ENCODE measurements at regions not wholly inside any gene's neighbourhood (a gene's known extent, or its start where the extent isn't known, plus 50 kb on each side); places are given as distances from the start of the nearest gene placed in this dataset.

DNA sequence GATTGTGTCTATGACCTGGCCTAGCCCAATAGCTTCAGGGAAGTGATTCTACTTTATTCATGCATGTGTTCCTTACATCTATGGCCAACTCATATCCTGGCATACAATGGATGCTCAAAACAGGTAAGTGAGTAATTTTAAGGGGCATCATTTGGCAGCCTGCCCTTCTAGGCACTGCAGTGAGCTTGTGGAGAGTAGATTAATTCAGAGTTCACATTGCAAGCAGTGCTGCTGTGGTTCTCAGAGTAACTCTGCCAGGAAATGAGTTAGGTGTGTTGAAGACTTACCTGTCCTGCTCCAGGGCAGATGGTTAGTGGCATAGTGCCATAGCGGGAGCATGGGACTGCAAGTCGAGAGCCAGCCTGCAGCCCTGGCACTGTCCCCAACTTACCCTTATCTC lies 158.0 kb downstream of the SCP2D1 start:
- no peak for DNase-seq

DNA sequence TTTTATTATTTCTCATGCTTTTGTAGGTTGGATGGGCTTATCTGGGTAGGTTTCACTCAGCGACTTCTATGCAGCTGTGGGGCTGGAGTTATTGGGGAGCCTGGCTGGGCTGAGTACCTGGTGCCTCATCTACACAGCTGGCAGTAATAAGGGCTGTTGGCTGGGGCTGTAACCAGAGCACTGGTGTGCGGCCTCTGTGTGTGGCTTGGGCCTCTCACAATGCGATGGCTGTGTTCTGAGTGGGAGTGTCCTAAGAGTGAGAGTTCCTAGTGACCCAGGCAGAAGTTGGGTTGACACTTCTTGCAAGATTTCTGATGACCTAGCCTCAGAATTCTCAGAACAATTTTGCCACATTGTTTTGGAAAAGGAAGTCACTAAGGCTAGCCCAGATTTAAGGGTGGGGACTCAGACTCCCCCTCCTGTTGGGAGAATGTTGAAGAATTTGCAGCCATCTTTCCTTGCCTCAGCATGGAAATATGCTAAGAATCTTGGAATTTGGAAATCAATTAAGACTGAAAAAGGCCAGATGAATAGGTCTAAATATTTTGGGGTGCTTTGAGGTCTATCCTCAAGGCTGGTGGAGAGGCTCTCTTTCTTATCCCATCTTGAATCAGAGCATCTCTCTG lies 158.8 kb downstream of the SCP2D1 start:
- DNase-seq: no peak

DNA sequence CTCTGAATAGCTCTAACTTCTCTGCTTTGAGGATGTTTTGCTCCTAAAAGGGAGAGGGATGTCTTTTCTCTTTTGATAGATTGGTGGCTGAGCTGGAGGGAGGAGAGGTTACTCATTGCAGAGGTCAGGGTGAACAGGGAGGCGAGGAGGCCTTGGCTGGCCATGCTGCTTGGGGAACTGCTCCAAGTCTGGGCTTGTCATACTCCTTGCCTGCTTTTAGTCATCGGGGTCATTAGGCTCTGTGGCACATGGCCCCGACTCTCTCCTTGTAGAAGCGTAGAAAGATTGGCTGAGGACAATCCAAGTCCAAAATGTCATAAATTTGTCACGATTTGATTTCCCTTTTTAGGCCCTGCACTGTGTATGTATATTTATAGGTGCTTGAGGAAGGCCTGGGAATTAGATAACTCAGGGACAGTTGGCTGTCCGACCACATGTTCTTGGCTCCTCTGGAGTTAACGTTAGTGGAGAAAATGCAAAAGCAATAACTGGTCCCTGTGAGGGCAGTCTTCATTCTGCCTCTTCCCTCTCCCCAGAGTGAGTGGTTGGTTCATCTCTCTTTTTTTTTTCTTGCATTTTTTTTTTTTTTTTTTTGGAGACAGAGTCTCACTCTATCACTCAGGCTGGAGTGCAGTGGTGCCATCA lies 160.1 kb downstream of the SCP2D1 start:
- DNase-seq: no peak

DNA sequence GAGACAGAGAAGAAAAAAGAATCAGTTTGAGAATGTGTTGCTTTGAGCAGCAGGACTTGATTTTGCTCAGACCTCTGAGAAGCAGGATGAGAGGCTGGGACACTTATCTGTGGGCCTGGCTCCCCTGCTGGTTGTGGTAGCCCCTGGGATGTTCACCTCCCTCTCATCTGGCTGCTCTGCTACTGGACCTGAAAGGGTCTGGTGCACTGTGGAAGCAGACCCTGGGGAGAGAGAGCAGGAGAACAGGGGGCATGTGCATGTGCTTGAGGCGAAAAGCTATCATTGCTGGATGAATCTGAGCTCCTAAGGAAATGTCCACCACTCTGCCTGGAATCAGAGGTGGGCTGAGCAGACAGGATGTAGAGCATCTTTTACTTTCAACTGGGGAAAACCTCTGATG lies 161.1 kb downstream of the SCP2D1 start:
- no peak for DNase-seq

DNA sequence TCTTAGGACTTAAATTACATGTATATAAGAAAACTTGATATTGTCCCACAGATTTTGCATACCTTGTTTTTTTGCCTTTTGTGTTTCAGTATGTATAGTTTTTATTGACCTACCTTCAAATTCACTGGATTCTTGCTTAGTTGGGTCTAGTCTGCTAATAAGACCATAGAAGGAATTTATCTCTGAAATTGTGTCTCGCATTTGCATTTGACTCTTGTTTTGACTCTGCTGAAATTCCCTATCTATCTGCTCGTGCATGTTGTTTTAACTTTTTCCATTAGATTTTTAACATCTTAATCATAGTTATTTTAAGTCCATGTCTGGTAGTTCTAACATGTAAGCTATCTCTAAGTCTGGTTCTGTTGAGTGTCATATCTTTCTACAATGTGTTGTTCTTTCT lies 163.9 kb downstream of the SCP2D1 start:
- no peak for DNase-seq

DNA sequence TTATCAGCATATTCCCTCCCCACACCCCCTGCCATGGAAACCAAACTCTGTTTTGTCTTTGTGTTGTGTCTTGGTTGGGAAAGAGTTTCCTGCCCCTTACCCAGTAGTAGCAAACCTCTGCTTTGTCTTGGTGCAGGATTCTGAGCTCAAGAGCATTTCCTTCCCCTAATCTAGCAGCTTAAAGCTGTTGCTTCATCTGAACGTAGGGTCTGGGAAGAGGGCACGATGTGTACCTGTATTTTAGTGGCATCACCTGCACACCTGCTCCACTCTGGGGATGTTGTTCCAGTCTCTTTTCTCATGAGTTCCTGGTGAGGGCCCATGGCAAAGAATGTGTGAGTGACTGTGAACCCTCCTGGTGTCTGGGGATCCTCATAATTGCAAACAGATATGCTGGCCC lies 164.7 kb downstream of the SCP2D1 start:
- DNase-seq: no peak

DNA sequence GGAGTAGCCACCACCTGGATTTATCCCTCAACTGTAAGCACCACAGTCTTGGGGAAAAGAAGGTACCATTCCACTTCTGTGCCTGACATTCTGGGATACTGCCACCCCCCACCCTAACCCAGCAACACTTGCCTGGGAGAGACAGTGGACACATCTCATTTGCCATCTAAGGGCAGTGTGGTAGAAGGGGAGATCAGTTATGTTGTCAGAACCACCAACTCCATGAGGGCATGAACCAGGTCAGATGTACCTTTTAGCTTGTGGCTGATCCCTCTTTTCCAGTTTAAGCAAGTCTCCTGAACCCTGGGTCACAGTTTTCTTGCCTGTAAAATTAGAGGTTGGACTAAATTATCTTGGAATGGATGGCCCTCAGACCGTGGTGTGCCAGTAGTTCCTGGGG lies 165.5 kb downstream of the SCP2D1 start:
- no peak for DNase-seq

DNA sequence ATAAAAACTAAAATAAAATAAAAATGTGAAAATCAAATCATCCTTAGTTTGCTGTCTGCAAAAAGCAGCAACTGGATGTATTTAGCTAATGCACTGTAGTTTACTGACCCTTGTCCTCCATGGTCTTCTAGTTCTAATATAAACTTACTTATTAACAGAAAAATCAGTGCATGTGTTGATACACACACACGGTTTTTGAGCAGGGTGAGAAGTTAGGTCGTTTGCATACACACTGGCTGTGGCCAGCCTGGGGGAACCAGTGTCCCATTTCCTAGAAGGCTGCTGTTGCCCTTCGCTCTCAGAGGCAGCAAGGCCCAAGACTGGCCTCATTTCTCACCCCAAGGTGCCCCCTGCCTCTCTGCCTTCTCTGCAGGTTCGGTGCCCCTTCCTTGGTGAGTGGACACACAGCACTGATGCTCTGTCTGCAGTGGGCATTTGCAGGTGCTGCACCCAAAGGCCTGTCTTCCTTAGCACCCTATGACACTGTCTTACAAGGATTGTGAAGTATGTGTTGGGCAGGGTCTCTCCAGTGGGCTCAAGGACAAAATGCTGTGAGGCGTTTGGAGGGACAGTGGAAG lies 168.5 kb downstream of the SCP2D1 start:
- no peak for DNase-seq

DNA sequence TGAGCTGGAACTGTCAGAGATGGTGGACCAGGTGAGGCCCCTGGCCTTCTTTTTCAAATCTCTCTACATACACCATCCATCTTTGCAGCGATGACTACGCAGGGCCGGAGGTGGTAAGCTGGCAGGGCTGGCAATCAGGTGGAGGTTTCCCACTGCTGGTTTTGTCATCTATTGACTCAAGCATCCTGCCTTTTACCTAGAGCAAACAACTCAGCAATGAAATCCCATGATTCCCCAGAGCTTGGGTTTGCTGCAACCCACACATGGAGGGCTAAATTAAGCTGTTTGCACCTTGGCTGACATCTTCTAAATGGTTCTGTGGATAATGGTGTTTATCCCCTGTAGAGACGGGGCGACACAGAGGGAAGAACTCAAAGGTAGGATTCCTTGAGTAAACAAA lies 170.2 kb downstream of the SCP2D1 start:
- no peak for DNase-seq

DNA sequence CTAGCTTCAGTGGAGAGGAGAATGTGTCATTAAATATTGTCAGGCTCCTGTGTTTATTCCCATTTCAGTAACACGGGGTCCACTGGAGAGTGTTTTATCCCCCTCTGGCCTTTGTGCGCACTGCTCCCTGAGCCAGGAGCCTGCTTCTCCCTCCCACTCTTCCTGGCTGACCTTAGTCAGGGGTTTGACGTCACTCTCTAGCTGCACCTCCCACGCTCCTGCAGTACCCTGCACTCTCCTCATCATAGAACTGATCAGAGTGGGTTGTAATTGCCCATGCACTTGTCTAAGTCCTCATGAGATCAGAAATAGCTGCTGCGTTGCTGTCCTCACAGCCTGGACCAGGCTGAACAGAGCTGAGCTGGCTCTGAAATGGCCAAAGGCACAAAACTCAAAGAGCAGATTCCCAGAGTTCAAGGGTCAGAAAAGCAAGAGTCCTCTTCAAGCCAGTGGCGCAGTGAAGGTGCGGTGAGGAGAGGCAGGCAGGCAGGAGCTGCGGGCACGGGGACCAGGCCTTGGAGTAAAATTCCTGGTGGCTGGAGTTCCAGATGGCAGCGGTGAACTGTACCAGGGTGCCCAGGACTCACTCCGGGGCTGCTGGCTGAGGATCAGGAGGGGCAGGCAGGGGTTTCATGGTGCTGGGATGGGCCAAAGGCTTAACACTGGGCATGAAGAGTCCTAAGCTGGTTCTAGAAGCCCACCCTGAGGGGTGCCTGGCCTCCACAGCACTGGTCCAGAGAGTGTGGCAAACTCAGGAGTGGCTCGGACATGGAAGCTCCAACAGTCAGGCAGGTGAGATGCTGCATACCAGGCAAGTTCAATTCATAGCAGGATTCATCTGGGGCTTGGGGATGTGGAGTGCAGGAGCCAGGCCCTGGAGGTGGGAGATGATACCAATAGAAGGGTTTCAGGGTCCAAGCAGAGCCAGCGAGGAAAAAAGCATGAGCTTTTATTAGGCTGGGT lies 170.9 kb downstream of the SCP2D1 start:
- no peak for DNase-seq

DNA sequence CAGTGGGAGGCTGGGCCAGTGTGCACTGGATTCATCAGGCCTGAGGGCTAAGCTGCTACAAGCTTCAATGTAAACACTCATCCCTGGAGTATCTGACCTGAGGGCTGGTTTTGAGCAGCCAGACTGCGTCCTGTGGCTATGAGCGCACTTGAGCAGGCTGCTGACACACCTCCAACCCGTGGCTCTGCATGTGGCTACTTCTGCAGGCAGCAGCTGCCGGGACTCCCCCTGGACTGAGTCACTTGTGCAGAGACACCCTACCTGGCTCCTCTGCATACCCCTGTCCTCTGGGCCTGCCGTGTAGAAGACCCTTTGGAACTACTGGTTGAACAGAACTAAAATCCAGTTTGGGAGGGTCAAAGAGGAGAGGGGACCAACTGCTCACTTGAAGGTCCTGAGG lies 172.0 kb downstream of the SCP2D1 start:
- DNase-seq: no peak

DNA sequence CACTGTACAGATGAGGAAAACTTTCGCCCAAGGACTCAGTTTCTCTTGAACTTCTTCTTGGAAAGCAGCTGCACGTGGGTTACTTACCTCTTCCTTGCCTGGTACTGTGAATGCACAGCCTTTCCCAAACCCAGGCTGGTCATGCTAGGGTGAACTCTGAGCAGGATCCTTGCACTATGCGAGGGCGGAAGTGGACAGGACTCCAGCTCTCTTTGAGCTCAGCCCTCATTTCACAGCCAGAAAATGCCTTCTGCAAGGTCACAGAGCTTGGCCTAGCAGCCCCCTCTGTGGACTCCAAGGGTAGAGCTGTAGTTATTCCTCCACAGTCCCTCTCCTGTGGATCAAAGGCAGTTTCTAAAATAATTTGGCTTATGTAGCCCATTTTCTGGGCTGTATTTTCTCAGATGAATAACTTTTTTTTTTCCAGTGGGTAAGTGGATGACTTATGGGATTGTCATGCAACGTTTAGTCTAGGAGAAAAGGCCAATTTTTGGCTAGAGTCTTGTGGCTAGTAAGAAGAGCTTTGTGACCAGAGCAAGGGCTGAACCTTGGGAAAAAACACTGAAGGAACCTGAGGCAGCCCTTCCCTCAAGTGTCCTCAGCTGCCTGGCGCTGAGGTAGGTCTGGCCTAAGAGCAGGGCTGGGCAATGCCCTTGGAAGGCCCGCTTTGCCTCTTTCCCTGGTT lies 172.7 kb downstream of the SCP2D1 start:
- DNase-seq: no peak

DNA sequence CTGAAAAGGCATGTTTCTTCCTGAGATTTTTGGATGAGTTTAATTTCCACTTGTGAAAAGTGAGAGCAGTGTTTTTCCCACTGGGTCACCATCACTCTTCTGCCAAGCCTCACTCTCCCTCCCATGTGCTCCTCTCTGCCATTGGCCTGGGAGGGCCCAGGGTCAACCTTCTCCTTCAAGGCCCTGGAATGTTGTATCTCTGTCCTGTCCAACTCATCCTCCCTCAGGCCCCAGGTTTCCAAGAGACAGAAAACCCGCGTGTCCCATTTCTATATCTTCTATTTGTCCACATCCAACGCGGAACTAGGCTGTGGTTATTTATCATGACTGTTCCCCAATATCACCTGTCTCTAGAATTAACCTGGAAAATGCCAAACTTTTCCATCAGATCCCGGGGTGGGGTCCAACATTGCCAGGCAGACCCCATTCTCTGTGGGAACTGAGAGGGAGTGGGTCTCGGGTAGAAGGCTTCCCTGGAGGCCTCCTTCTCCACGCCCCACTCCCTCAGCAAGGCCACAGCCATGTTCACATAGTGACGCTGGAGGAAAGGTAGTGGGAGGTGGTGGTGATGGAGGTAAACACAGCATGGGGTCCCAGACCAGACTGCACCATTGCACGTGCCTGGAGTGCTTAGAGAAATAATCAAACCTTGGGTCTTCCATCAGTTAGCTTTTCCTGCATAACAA lies 173.5 kb downstream of the SCP2D1 start:
- DNase-seq: no peak

DNA sequence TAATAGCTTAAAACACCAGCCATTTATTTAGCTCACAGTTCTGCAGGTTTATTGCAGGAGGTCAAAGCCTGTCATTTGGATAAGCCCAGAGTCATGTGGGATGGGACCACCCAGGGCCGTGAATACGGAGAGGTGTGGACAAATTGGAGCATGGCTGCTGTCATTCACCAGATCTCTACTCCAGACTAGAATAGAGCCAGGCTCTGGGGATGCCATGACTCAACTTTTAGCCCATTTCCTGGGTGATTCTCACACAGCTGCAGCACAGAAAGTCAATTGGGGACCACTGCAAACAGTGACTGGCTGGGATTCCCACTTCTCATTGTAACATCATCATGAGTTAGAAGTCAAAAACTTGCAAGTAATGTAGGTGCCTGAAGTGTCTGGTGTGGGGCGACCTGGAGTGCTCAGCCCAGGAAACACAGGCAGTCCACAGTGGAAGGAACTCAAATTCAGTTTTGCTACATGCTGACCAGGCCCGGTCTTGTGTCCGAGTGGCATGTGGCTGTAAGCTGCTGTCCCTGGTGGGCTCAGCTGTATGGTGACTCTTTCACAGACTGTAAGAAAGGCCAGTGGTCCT lies 174.3 kb downstream of the SCP2D1 start:
- DNase-seq: no peak

DNA sequence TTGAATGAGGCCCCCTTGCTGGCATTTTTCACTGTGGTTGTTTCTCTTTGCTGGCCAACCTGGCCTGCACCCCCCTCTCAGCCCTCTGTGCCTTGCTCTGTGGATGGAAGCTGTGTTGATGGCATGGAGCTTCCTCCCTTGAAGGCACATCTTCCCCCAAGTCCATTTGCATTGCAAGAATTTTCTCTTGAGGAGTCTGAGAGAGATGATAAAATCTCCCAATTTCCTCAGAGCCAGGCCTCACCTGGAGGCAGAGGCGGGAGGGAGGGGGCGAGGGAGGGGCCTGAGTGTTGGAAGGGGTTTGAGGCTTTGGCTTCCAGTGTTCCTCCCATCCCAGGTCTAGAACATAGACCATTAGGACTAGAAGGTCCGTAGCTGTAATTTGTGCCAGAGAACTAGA lies 175.1 kb downstream of the SCP2D1 start:
- DNase-seq: no peak

DNA sequence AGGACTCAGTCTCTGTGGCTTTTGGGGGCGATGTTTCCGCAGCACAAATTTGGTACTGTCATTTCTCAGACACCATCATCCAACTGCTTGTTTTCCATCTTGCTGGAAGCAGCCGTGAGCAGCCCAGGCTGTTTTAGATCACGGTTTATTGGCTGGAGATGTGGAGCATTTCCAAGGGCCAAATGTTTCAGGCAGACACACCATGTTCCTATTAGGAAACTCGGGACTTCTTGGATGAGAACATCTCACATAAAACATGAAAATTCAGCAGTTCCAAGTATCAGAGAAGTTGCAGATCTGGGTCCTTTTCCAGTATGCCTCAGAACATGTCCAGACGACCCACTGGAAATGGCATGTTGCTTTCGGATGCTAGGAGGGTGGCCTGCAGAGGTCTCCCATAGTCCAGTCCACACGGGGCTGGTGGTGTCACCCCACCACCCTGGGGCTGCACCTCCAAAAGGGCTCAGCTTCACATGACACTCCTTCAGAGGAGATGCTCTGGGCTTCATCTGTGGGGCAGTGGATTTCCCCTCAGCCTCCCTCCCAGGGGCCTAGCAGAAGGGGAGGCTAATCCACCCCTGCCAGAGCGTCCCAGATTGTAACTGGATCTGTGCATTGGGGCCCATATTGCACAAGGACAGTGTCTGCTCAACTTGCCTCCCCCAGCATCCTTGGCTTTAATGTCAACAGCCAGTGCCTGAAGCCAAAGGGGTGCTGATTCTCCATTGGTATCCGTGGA lies 176.3 kb downstream of the SCP2D1 start:
- no peak for DNase-seq

DNA sequence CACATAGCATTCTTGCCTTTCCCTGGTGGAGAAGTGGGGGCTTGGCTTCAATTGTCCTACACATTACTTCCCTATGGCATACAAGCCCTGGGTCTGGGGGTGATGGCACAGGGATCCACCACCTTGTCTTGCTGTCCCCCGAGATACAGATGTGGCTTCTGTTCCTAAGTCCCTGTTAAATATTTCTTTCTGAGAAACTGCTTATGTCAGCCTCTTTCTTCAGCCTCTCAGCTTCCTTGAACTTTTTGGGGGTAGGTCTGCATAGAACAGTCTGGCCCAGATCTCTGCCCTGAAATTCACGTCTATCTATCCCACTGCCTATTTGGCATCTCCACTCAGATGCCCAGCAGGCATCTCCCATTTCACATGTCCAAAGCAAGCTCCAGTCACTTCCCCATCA lies 177.4 kb downstream of the SCP2D1 start:
- DNase-seq: no peak

DNA sequence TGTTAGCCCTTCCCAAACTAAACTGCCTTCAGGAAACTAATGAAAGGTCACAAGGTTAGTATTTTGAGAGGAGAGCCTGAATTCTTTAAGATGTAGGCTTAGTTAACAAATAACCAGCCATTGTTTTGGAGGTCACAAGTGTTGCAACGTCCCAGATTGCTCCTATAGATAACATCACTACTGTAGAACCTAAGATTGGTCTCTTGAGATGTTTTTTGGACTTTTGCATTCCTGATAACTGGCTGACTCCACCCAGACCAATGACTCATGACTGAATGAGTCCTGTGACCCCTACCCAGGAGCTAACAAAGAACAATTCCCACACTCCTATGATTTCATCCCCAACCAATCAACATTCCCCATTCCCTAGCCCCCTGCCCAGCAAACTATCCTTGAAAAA lies 178.8 kb downstream of the SCP2D1 start:
- DNase-seq: no peak

DNA sequence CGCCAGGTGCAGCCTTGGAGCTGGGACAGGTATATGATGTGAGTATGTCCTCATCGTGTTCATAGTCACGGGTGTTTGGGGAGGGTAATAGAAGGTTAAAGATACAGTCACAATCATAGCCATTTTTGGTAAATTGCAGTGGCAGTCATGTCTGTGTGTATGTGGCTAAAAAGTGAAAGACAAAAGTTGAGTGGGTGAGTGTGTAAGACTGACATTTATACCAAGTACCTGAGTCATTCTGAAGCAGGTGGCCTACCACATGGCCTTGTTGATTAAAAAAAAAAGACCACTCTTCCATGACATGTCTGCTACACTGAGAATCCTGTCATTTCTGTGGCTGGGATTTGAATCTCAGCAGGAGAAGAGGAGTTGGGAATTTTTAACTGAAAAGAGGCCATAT lies 181.9 kb downstream of the SCP2D1 start:
- DNase-seq: no peak

DNA sequence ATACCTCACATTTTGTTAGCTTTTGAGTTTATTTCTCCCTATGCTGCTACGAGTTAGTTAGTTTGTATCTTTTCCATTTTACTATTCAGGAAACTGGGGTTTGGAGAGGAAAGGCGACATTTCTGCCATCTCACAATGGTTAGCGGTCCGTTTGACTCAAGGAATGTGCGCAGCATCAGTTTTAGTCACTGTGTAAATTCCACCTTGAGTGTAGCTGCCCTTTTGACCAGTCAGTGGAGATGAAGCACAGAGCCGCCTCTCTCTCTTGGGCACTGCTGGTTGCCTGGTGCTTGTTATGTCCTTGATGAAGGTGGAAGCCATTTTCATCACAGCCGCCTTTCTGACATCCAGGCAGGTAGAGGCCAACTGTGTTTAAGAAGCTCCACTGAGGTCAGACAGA lies 185.5 kb downstream of the SCP2D1 start:
- DNase-seq: no peak

DNA sequence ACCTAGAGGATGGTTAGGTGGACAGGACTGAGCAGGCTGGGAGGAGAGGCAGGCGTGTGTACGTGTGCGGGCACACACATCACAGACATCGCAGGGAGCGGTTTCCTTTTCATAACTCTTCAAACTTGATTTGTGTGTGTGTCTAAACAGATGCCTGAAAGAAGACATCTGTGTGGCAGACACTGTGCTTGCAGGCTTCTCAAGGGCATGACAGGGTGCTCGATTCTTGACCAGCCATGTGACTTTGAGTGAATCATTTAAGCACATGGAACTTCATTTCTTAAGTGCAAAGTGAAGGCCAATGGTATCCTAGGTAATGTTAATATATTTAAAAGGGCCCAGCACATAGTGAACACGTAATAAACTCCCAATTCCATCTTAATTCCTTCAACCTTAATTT lies 186.5 kb downstream of the SCP2D1 start:
- DNase-seq: no peak
